Natural killer cell (primary cell): ENCODE measurements at regions not wholly inside any gene's neighbourhood (a gene's known extent, or its start where the extent isn't known, plus 50 kb on each side); places are given as distances from the start of the nearest gene placed in this dataset.

Source experiments
- ATAC-seq, 3 donors: fragments of 150-1000 bp in 2 of 3; fragments of 200-7000 bp in 1 of 3; cut with Tn5 transposase; 1 replicate in 1 of 3; 2 replicates in 2 of 3; pipeline ENCODE4 v1.10.0; 2021; ENCODE audit warnings: mild to moderate bottlenecking in 2 of 3, moderate library complexity in 2 of 3
- DNase-seq, 2 donors: peaks; one replicate each; pipeline versions ENCODE4 v3.0.0 to v3.0.0-alpha.2; 2013 to 2021; ENCODE audit warnings: mixed read lengths in 1 of 2
- H3K27ac ChIP-seq: one replicate; pipeline ENCODE4 v1.5.1; 2013; ENCODE audit warnings: mild to moderate bottlenecking, low read length
- H3K27me3 ChIP-seq: one replicate; pipeline ENCODE4 v1.6.1; 2013; ENCODE audit warnings: low read length; ENCODE audit not compliant: control insufficient read depth, insufficient read depth
- H3K36me3 ChIP-seq: one replicate; pipeline ENCODE4 v1.6.1; 2013; ENCODE audit warnings: low read length; ENCODE audit not compliant: control insufficient read depth, insufficient read depth
- H3K4me1 ChIP-seq: one replicate; pipeline ENCODE4 v1.6.1; 2013; ENCODE audit warnings: low read length; ENCODE audit not compliant: control insufficient read depth, insufficient read depth
- H3K4me3 ChIP-seq: one replicate; pipeline ENCODE4 v1.5.1; 2013; ENCODE audit warnings: low read length
- H3K9me3 ChIP-seq: one replicate; pipeline ENCODE4 v1.6.1; 2013; ENCODE audit warnings: low read length; ENCODE audit not compliant: control insufficient read depth, insufficient read depth
- H3K27ac Mint-ChIP-seq, 2 donors: one replicate each; pipeline ENCODE4 v1.8.0; 2022; ENCODE audit warnings: mild to moderate bottlenecking in 2 of 2, mixed read lengths in 2 of 2, moderate library complexity in 1 of 2
- H3K27me3 Mint-ChIP-seq, 2 donors: one replicate each; pipeline ENCODE4 v1.8.0; 2022; ENCODE audit warnings: low read depth in 2 of 2, mixed read lengths in 2 of 2
- H3K36me3 Mint-ChIP-seq: one replicate; pipeline ENCODE4 v1.8.0; 2022; ENCODE audit warnings: mixed read lengths
- H3K4me1 Mint-ChIP-seq, 2 donors: one replicate each; pipeline ENCODE4 v1.8.0; 2022; ENCODE audit warnings: mixed read lengths in 2 of 2
- H3K4me3 Mint-ChIP-seq: one replicate; pipeline ENCODE4 v1.8.0; 2022; ENCODE audit warnings: mild to moderate bottlenecking, moderate library complexity, mixed read lengths
- H3K9me3 Mint-ChIP-seq, 2 donors: one replicate each; pipeline ENCODE4 v1.8.0; 2022; ENCODE audit warnings: mixed read lengths in 2 of 2
- CTCF ChIP-seq: fragments of 200-600 bp; IDR thresholded peaks from one replicate; pipeline ENCODE4 v1.8.0; 2022; ENCODE audit warnings: antibody characterized with exemption
- WGBS: methylation state at CpG from one replicate; pipeline ENCODE4 v1.1.7; 2013; ENCODE audit warnings: missing lambda C conversion rate; ENCODE audit not compliant: insufficient coverage; 5-methylcytosine and 5-hydroxymethylcytosine counted together
- intact Hi-C: fragments of 100-400 bp; cut with micrococcal nuclease; formaldehyde crosslinking; loops from one replicate; pipeline ENCODE4 v1.14.2; 2022

- no peak for DNase-seq
- no peaks in the 10 kb centered on the region for H3K27me3 ChIP-seq
- H3K4me3 ChIP-seq, result no peak overlapping the region
- no peaks in the 10 kb centered on the region for H3K9me3 ChIP-seq
- no peak for ATAC-seq
- intact Hi-C loops, result no loop called here
- H3K27ac ChIP-seq, result no peak overlapping the region
- peaks cover 0 to 2% of the 10 kb centered on the region in 2 donors for H3K9me3 Mint-ChIP-seq
- WGBS, result 94% methylated on average over 4 of the region's 4 CpGs
- H3K27ac Mint-ChIP-seq, result no peak overlapping the region
- H3K36me3 ChIP-seq, result no peaks in the 10 kb centered on the region
- TF ChIP-seq CTCF, result no peak
- no peaks in the 10 kb centered on the region for H3K27me3 Mint-ChIP-seq
- H3K4me1 Mint-ChIP-seq, result no peaks in the 10 kb centered on the region
- H3K4me3 Mint-ChIP-seq, result no peak overlapping the region
- no peaks in the 10 kb centered on the region for H3K4me1 ChIP-seq
- H3K36me3 Mint-ChIP-seq, result no peaks in the 10 kb centered on the region
These were observed 72.1 kb upstream of the SEC61G start for GRCh38 chr7:54831046-54831643.

GRCh38 chr7:54831644-54832095 is 72.7 kb upstream of the SEC61G start:
- intact Hi-C loops, result no loop called here
- no peaks in the 10 kb centered on the region for H3K27me3 Mint-ChIP-seq
- H3K27me3 ChIP-seq, result no peaks in the 10 kb centered on the region
- no peak overlapping the region for H3K27ac Mint-ChIP-seq
- peaks cover 0 to 2% of the 10 kb centered on the region in 2 donors for H3K9me3 Mint-ChIP-seq
- WGBS, result 69% methylated on average over 7 of the region's 7 CpGs
- no peak for DNase-seq
- H3K36me3 Mint-ChIP-seq, result no peaks in the 10 kb centered on the region
- no peak for ATAC-seq
- TF ChIP-seq CTCF, result no peak
- H3K4me3 Mint-ChIP-seq, result no peak overlapping the region
- H3K27ac ChIP-seq, result no peak overlapping the region
- no peaks in the 10 kb centered on the region for H3K4me1 ChIP-seq
- no peaks in the 10 kb centered on the region for H3K4me1 Mint-ChIP-seq
- H3K4me3 ChIP-seq, result no peak overlapping the region
- no peaks in the 10 kb centered on the region for H3K36me3 ChIP-seq
- no peaks in the 10 kb centered on the region for H3K9me3 ChIP-seq

- H3K9me3 Mint-ChIP-seq, result peaks cover 0 to 2% of the 10 kb centered on the region in 2 donors
- H3K27ac Mint-ChIP-seq, result no peak overlapping the region
- H3K4me1 Mint-ChIP-seq, result no peaks in the 10 kb centered on the region
- Histone ChIP-seq H3K4me3 (no peak overlapping the region), H3K36me3 (no peaks in the 10 kb centered on the region), H3K27me3 (no peaks in the 10 kb centered on the region), H3K9me3 (no peaks in the 10 kb centered on the region), H3K27ac (no peak overlapping the region), H3K4me1 (no peaks in the 10 kb centered on the region)
- 90% methylated on average over 39 of the region's 39 CpGs for WGBS
- no peaks in the 10 kb centered on the region for H3K27me3 Mint-ChIP-seq
- H3K4me3 Mint-ChIP-seq, result no peak overlapping the region
- H3K36me3 Mint-ChIP-seq, result no peaks in the 10 kb centered on the region
- no peak for ATAC-seq
- TF ChIP-seq CTCF, result no peak
- intact Hi-C loops, result no loop called here
- DNase-seq, result no peak
These were observed 74.0 kb upstream of the SEC61G start for GRCh38 chr7:54833001-54833467.

- H3K4me3 ChIP-seq, result no peak overlapping the region
- no peak for TF ChIP-seq CTCF
- no peaks in the 10 kb centered on the region for H3K36me3 ChIP-seq
- Mint-ChIP-seq H3K9me3 (no peaks in the 10 kb centered on the region), H3K4me3 (no peak overlapping the region), H3K27me3 (no peaks in the 10 kb centered on the region), H3K27ac (no peak overlapping the region), H3K4me1 (no peaks in the 10 kb centered on the region), H3K36me3 (no peaks in the 10 kb centered on the region)
- 90% methylated on average over 7 of the region's 7 CpGs for WGBS
- no peaks in the 10 kb centered on the region for H3K27me3 ChIP-seq
- intact Hi-C loops, result no loop called here
- H3K9me3 ChIP-seq, result no peaks in the 10 kb centered on the region
- DNase-seq (no peak), ATAC-seq (no peak)
- H3K4me1 ChIP-seq, result no peaks in the 10 kb centered on the region
- H3K27ac ChIP-seq, result no peak overlapping the region
These were observed 78.2 kb upstream of the SEC61G start for GRCh38 chr7:54837168-54837567.
